ENCODE measurements at regions not wholly inside any gene's neighbourhood (a gene's known extent, or its start where the extent isn't known, plus 50 kb on each side); places are given as distances from the start of the nearest gene placed in this dataset.

DNA sequence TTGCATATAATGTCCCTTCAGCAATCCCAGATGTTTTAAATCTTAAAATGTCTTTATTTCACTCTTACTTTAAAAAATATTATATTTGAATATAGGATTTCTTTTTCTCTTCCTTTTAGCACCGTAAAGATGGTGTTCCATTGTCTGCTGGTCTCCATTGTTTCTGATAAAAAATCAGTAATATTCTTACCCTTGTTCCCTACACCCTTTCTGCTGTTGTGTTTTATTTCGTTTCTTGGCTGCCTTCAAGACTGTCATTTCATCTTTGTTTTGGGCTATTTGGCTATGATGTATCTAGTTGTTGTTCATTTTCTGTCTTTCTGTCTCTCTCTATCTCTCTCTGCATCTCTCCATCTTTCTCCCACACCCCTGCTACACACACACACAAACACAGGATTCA is 197.9 kb downstream of the IRX2 start:
- TF ChIP-seq, protein P1, sequence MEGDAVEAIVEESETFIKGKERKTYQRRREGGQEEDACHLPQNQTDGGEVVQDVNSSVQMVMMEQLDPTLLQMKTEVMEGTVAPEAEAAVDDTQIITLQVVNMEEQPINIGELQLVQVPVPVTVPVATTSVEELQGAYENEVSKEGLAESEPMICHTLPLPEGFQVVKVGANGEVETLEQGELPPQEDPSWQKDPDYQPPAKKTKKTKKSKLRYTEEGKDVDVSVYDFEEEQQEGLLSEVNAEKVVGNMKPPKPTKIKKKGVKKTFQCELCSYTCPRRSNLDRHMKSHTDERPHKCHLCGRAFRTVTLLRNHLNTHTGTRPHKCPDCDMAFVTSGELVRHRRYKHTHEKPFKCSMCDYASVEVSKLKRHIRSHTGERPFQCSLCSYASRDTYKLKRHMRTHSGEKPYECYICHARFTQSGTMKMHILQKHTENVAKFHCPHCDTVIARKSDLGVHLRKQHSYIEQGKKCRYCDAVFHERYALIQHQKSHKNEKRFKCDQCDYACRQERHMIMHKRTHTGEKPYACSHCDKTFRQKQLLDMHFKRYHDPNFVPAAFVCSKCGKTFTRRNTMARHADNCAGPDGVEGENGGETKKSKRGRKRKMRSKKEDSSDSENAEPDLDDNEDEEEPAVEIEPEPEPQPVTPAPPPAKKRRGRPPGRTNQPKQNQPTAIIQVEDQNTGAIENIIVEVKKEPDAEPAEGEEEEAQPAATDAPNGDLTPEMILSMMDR (conservative IDR thresholded peaks at IDR 0.05; ENCODE audit: low read depth in 2 of 2) = no peak
- TF ChIP-seq EZH2 (IDR thresholded peaks at IDR 0.05; ENCODE audit: low read depth, unreplicated experiment) (no peak), POLR2AphosphoS5 (IDR thresholded peaks at IDR 0.05; ENCODE audit: low read depth) (no peak)

Measured in GM23338 (cell line).